Panc1 (cell line): ENCODE measurements at regions not wholly inside any gene's neighbourhood (a gene's known extent, or its start where the extent isn't known, plus 50 kb on each side); places are given as distances from the start of the nearest gene placed in this dataset.

Source experiments
- ATAC-seq: fragments of 200-7000 bp; cut with Tn5 transposase; 2 replicates; pipeline ENCODE4 v1.9.1; 2020; ENCODE audit warnings: mild to moderate bottlenecking, moderate library complexity
- BruUV-seq: library from RNA; stranded (reverse); fragments of 400-500 nt; replicated peaks from 2 replicates; lab custom pipeline; 2021; lab: Mats Ljungman, UMichigan
- CTCF ChIA-PET: fragments of 300-600 bp; sonication (Branson Sonifier 250); formaldehyde crosslinking; loops from one replicate; lab custom pipeline; 2022; ENCODE audit warnings: antibody characterized with exemption; lab: Charles Lee
- POLR2A ChIA-PET: fragments of 300-600 bp; sonication (Branson Sonifier 250); formaldehyde crosslinking; loops from one replicate; lab custom pipeline; 2022; ENCODE audit warnings: antibody characterized with exemption; lab: Charles Lee
- DNase-seq: peaks from one replicate; pipeline ENCODE4 v3.0.0-alpha.2; 2010; ENCODE audit warnings: low read depth, low spot score
- H3K27ac ChIP-seq: 2 replicates; pipeline ENCODE4 v1.5.1; 2011; ENCODE audit warnings: mild to moderate bottlenecking, low read length, inconsistent platforms
- H3K27me3 ChIP-seq: fragments of 200-500 bp; sonication (Bioruptor generic); 2 replicates; pipeline ENCODE4 v1.6.0; 2014; ENCODE audit warnings: low read length, inconsistent platforms; ENCODE audit not compliant: control insufficient read depth, insufficient read depth
- H3K36me3 ChIP-seq: fragments of 200-500 bp; sonication (Bioruptor generic); 2 replicates; pipeline ENCODE4 v1.5.1; 2014; ENCODE audit warnings: inconsistent platforms, mild to moderate bottlenecking, low read length, moderate library complexity; ENCODE audit not compliant: control insufficient read depth, insufficient read depth
- H3K4me1 ChIP-seq: 2 replicates; pipeline ENCODE4 v1.5.1; 2011; ENCODE audit warnings: inconsistent platforms, mild to moderate bottlenecking, low read length, moderate library complexity; ENCODE audit not compliant: control insufficient read depth, insufficient read depth
- H3K4me3 ChIP-seq, 2 experiments: 2 replicates each; pipeline ENCODE4 v1.5.1; 2011 to 2012; ENCODE audit warnings: low read depth in 2 of 2, low read length in 2 of 2, mild to moderate bottlenecking in 2 of 2, inconsistent platforms in 1 of 2, moderate library complexity in 1 of 2
- H3K9me3 ChIP-seq: fragments of 200-500 bp; sonication (Bioruptor generic); 2 replicates; pipeline ENCODE4 v1.5.1; 2014; ENCODE audit warnings: low read depth, mild to moderate bottlenecking, inconsistent platforms, low read length, moderate library complexity; ENCODE audit not compliant: control insufficient read depth, insufficient read depth
- CTCF ChIP-seq: fragments of 450-650 bp; IDR thresholded peaks from 2 replicates; pipeline ENCODE4 v1.5.1; 2017; ENCODE audit warnings: mild to moderate bottlenecking
- POLR2AphosphoS5 ChIP-seq: IDR thresholded peaks from 2 replicates; pipeline ENCODE4 v1.6.1; 2012; ENCODE audit warnings: mild to moderate bottlenecking, low read depth, low read length, moderate library complexity
- REST ChIP-seq, 2 experiments: IDR thresholded peaks; 2 replicates each; pipeline ENCODE4 v1.6.1; 2011 to 2012; ENCODE audit warnings: low read depth in 2 of 2, control low read depth in 1 of 2, low read length in 1 of 2, mild to moderate bottlenecking in 1 of 2, moderate library complexity in 1 of 2; ENCODE audit not compliant: insufficient read depth in 1 of 2
- SIN3A ChIP-seq: IDR thresholded peaks from 2 replicates; pipeline ENCODE4 v1.6.1; 2012; ENCODE audit warnings: low read depth, mild to moderate bottlenecking, low read length, moderate library complexity, borderline replicate concordance; ENCODE audit not compliant: insufficient read depth
- TCF7L2 ChIP-seq: IDR thresholded peaks from 2 replicates; pipeline ENCODE4 v1.6.1; 2011; ENCODE audit warnings: mild to moderate bottlenecking, low read depth, low read length, inconsistent platforms
- in situ Hi-C: cut with HindIII; loops from 2 replicates; pipeline ENCODE4 v1.10.0; 2016; ENCODE audit warnings: low sequenced_read_pairs, low pct_unique_long_range_greater_than_20kb
- intact Hi-C: fragments of 100-400 bp; cut with micrococcal nuclease; formaldehyde crosslinking; loops from one replicate; pipeline ENCODE4 v1.10.0; 2022; ENCODE audit not compliant: unreplicated experiment

- no peaks in the 10 kb centered on the region for H3K36me3 ChIP-seq
- POLR2A ChIA-PET: no interaction called here
- H3K27ac ChIP-seq: no peak overlapping the region
- CTCF ChIA-PET: no interaction called here
- no peak for TF ChIP-seq TCF7L2
- TF ChIP-seq CTCF: no peak
- no peak for TF ChIP-seq REST (IDR thresholded peaks at IDR 0.05; ENCODE audit: insufficient read depth in 1 of 2, low read depth in 2 of 2, low read length in 1 of 2)
- TF ChIP-seq POLR2AphosphoS5: no peak
- TF ChIP-seq SIN3A: no peak
- no peak overlapping the region for H3K4me3 ChIP-seq
- DNase-seq (no peak), ATAC-seq (no peak)
- no TSS peak for BruUV-seq
- H3K9me3 ChIP-seq: no peaks in the 10 kb centered on the region
- intact Hi-C loops: no loop called here
- H3K4me1 ChIP-seq: no peaks in the 10 kb centered on the region
- no peaks in the 10 kb centered on the region for H3K27me3 ChIP-seq
- in situ Hi-C loops: no loop called here
Observed at GRCh38 chr1:14363036-14363590, 235.4 kb upstream of the KAZN start.

- Histone ChIP-seq H3K4me3 (no peak overlapping the region), H3K4me1 (no peaks in the 10 kb centered on the region), H3K36me3 (no peaks in the 10 kb centered on the region), H3K27ac (no peak overlapping the region), H3K27me3 (0 out of 2 replicates have a peak, but pooled peaks cover 2% of the 10 kb centered on the region), H3K9me3 (no peaks in the 10 kb centered on the region)
- TF ChIP-seq CTCF (peak; percentile 18; the same call in 1 of the 2 replicates), SIN3A (no peak)
- in situ Hi-C loops (no loop called here), intact Hi-C loops (no loop called here)
- BruUV-seq: no TSS peak
- CTCF ChIA-PET: no interaction called here
- POLR2A ChIA-PET: no interaction called here
- DNase-seq: no peak
- no peak for ATAC-seq
Observed at GRCh38 chr1:14363707-14364413, 234.6 kb upstream of the KAZN start.
